GM12878 (cell line): ENCODE measurements at regions not wholly inside any gene's neighbourhood (a gene's known extent, or its start where the extent isn't known, plus 50 kb on each side); places are given as distances from the start of the nearest gene placed in this dataset.

Experiments used
- CHD2 ChIP-seq: IDR thresholded peaks from 2 replicates; pipeline ENCODE4 v1.6.1; 2011; ENCODE audit warnings: low read depth, low read length, improper control_type of control experiment, borderline replicate concordance
- MAX ChIP-seq: IDR thresholded peaks from 2 replicates; pipeline ENCODE4 v1.6.1; 2012; ENCODE audit warnings: low read depth, low read length, improper control_type of control experiment
- POLR2A ChIP-seq: IDR thresholded peaks from 2 replicates; pipeline ENCODE4 v1.6.1; 2011; ENCODE audit warnings: low read depth, mild to moderate bottlenecking, low read length
- REST ChIP-seq: IDR thresholded peaks from 2 replicates; pipeline ENCODE4 v1.6.1; 2012; ENCODE audit warnings: mild to moderate bottlenecking, low read depth, low read length
- SPI1 ChIP-seq: IDR thresholded peaks from 2 replicates; pipeline ENCODE4 v1.6.1; 2011; ENCODE audit warnings: low read depth, mild to moderate bottlenecking, low read length, moderate library complexity, borderline replicate concordance; ENCODE audit not compliant: insufficient read depth

- TF ChIP-seq REST: no peak
- no peak for TF ChIP-seq POLR2A
- no peak for TF ChIP-seq CHD2
- no peak for TF ChIP-seq SPI1
- no peak for TF ChIP-seq MAX
These were observed 157.0 kb upstream of the FAM83B start for GRCh38 chr6:54689620-54690019.
